ENCODE measurements at regions not wholly inside any gene's neighbourhood (a gene's known extent, or its start where the extent isn't known, plus 50 kb on each side); places are given as distances from the start of the nearest gene placed in this dataset.

GRCh38 chr18:45228796-45229388 is 386.4 kb upstream of the SLC14A2 start:
- Histone ChIP-seq H3K27me3 (no peaks in the 10 kb centered on the region), H3K27ac (no peak overlapping the region), H3K4me1 (no peaks in the 10 kb centered on the region), H3K9me3 (no peaks in the 10 kb centered on the region), H3K4me3 (no peak overlapping the region), H3K36me3 (no peaks in the 10 kb centered on the region)
- 83% methylated on average over 7 of the region's 7 CpGs for WGBS
- TF ChIP-seq EP300 (IDR thresholded peaks at IDR 0.05) (no peak), POLR2AphosphoS5 (IDR thresholded peaks at IDR 0.05) (no peak), POLR2A (IDR thresholded peaks at IDR 0.05) (no peak)
- TF ChIP-seq, protein P1, sequence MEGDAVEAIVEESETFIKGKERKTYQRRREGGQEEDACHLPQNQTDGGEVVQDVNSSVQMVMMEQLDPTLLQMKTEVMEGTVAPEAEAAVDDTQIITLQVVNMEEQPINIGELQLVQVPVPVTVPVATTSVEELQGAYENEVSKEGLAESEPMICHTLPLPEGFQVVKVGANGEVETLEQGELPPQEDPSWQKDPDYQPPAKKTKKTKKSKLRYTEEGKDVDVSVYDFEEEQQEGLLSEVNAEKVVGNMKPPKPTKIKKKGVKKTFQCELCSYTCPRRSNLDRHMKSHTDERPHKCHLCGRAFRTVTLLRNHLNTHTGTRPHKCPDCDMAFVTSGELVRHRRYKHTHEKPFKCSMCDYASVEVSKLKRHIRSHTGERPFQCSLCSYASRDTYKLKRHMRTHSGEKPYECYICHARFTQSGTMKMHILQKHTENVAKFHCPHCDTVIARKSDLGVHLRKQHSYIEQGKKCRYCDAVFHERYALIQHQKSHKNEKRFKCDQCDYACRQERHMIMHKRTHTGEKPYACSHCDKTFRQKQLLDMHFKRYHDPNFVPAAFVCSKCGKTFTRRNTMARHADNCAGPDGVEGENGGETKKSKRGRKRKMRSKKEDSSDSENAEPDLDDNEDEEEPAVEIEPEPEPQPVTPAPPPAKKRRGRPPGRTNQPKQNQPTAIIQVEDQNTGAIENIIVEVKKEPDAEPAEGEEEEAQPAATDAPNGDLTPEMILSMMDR (IDR thresholded peaks at IDR 0.05) = no peak
- DNase-seq (ENCODE audit: low spot score in 2 of 2) = no peak

- no peak overlapping the region for H3K27ac ChIP-seq
- no peak for DNase-seq (ENCODE audit: low spot score in 2 of 2)
- H3K9me3 ChIP-seq = no peaks in the 10 kb centered on the region
- TF ChIP-seq, protein P1 (IDR thresholded peaks at IDR 0.05) = no peak
- TF ChIP-seq EP300 (IDR thresholded peaks at IDR 0.05) (no peak), POLR2AphosphoS5 (IDR thresholded peaks at IDR 0.05) (no peak), POLR2A (IDR thresholded peaks at IDR 0.05) (no peak)
- WGBS = 100% methylated on average over 1 of the region's 1 CpG
- no peaks in the 10 kb centered on the region for H3K36me3 ChIP-seq
- no peaks in the 10 kb centered on the region for H3K27me3 ChIP-seq
- no peaks in the 10 kb centered on the region for H3K4me1 ChIP-seq
- no peak overlapping the region for H3K4me3 ChIP-seq
Measured at GRCh38 chr18:45231617-45232016, 383.7 kb upstream of the SLC14A2 start.

DNA sequence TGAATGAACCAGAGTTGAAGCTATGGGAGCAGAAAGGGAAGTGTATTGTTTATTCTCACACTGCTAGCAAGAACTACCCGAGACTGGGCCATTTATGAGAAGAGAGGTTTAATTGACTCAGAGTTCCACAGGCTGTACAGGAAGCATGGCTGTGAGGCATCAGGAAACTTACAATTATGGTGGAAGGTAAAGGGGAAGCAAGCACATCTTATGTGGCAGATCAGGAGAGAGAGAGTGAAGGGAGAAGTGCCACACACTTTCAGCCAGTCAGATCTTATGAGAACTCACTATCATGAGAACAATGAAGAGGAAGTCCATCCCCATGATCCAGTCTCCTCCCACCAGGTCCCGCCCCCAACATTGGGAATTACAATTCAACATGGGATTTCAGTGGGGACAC is 383.2 kb upstream of the SLC14A2 start:
- Histone ChIP-seq H3K9me3 (no peaks in the 10 kb centered on the region), H3K27ac (no peak overlapping the region), H3K4me1 (no peaks in the 10 kb centered on the region), H3K36me3 (no peaks in the 10 kb centered on the region), H3K27me3 (no peaks in the 10 kb centered on the region), H3K4me3 (no peak overlapping the region)
- TF ChIP-seq EP300 (IDR thresholded peaks at IDR 0.05) (no peak), POLR2AphosphoS5 (IDR thresholded peaks at IDR 0.05) (no peak), POLR2A (IDR thresholded peaks at IDR 0.05) (no peak)
- TF ChIP-seq, protein P1 (IDR thresholded peaks at IDR 0.05) = no peak
- no peak for DNase-seq (ENCODE audit: low spot score in 2 of 2)
- WGBS = 77% methylated on average over 2 of the region's 2 CpGs

DNA sequence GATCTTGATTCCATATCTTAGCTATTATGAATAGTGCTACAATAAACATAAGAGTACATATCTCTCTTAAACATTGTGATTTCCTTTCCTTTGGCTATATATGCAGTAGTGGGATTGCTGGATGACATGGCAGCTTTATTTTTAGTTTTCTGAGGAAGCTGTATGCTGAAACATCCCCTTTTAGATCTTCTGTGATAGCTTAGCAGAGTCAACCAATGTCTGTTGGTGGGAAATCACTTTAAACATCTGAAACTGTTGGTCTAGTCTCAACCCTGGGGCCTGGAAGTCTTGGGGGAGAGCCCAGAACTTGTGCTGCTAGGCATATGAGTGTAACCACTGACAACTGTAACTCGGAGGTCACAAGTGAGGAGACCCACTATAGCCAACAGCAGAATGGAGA is 378.6 kb upstream of the SLC14A2 start:
- TF ChIP-seq, protein P1 (IDR thresholded peaks at IDR 0.05) = no peak
- TF ChIP-seq POLR2A (IDR thresholded peaks at IDR 0.05) (no peak), POLR2AphosphoS5 (IDR thresholded peaks at IDR 0.05) (no peak), EP300 (IDR thresholded peaks at IDR 0.05) (no peak)
- no peak overlapping the region for H3K27ac ChIP-seq
- 36% methylated on average over 1 of the region's 1 CpG for WGBS
- H3K4me1 ChIP-seq = no peaks in the 10 kb centered on the region
- H3K9me3 ChIP-seq = no peaks in the 10 kb centered on the region
- no peak for DNase-seq (ENCODE audit: low spot score in 2 of 2)
- no peak overlapping the region for H3K4me3 ChIP-seq
- H3K36me3 ChIP-seq = no peaks in the 10 kb centered on the region
- H3K27me3 ChIP-seq = no peaks in the 10 kb centered on the region

- Histone ChIP-seq H3K27ac (no peak overlapping the region), H3K4me3 (no peak overlapping the region), H3K27me3 (no peaks in the 10 kb centered on the region), H3K36me3 (no peaks in the 10 kb centered on the region), H3K4me1 (no peaks in the 10 kb centered on the region), H3K9me3 (no peaks in the 10 kb centered on the region)
- 90% methylated on average over 7 of the region's 7 CpGs for WGBS
- TF ChIP-seq POLR2AphosphoS5 (IDR thresholded peaks at IDR 0.05) = no peak
- TF ChIP-seq EP300 (IDR thresholded peaks at IDR 0.05) = no peak
- TF ChIP-seq, protein P1 (IDR thresholded peaks at IDR 0.05) = no peak
- no peak for TF ChIP-seq POLR2A (IDR thresholded peaks at IDR 0.05)
- DNase-seq (ENCODE audit: low spot score in 2 of 2) = no peak
Measured at GRCh38 chr18:45237343-45238098, 377.8 kb upstream of the SLC14A2 start.
